DOHH2 (cell line): ENCODE measurements at regions not wholly inside any gene's neighbourhood (a gene's known extent, or its start where the extent isn't known, plus 50 kb on each side); places are given as distances from the start of the nearest gene placed in this dataset.
"Not testable (repeated sequence)": the region's sequence is repeated elsewhere in the genome, so short reads cannot be mapped to it uniquely, and the experiment has no call there.

Experiments
- H3F3A ChIP-seq: fragments of 200-600 bp; sonication (generic), shearing (Covaris generic); 2 replicates; pipeline ENCODE4 v1.6.0; 2016; ENCODE audit warnings: antibody characterized with exemption, mild to moderate bottlenecking; ENCODE audit not compliant: control insufficient read depth, insufficient read depth
- H3K27ac ChIP-seq: fragments of 200-600 bp; sonication (generic); 2 replicates; pipeline ENCODE4 v1.5.1; 2014; ENCODE audit warnings: low read depth, mild to moderate bottlenecking, low read length, moderate library complexity
- H3K27me3 ChIP-seq: fragments of 200-600 bp; sonication (generic); 2 replicates; pipeline ENCODE4 v1.6.1; 2014; ENCODE audit warnings: mild to moderate bottlenecking, low read length, mixed read lengths; ENCODE audit not compliant: control insufficient read depth
- H3K36me3 ChIP-seq: fragments of 200-600 bp; sonication (generic); 2 replicates; pipeline ENCODE4 v1.6.1; 2014; ENCODE audit warnings: mild to moderate bottlenecking, low read length, moderate library complexity, mixed read lengths; ENCODE audit not compliant: control insufficient read depth
- H3K4me1 ChIP-seq: fragments of 200-600 bp; sonication (generic); 2 replicates; pipeline ENCODE4 v1.6.1; 2014; ENCODE audit warnings: mild to moderate bottlenecking, low read length, mixed read lengths; ENCODE audit not compliant: control insufficient read depth
- H3K4me2 ChIP-seq: fragments of 200-600 bp; sonication (generic); 2 replicates; pipeline ENCODE4 v1.6.0; 2014; ENCODE audit warnings: mild to moderate bottlenecking, low read length, moderate library complexity
- H3K4me3 ChIP-seq: fragments of 200-600 bp; sonication (generic); 2 replicates; pipeline ENCODE4 v1.5.1; 2014; ENCODE audit warnings: mild to moderate bottlenecking, low read length, mixed read lengths
- H3K79me2 ChIP-seq: fragments of 200-600 bp; sonication (generic); 2 replicates; pipeline ENCODE4 v1.6.1; 2014; ENCODE audit warnings: mild to moderate bottlenecking, low read length, mixed read lengths; ENCODE audit not compliant: control insufficient read depth
- H3K9me2 ChIP-seq: fragments of 200-600 bp; sonication (generic); replicated peaks from 2 replicates; pipeline ENCODE4 v1.6.1; 2014; ENCODE audit warnings: mild to moderate bottlenecking, low read length, mixed read lengths; ENCODE audit not compliant: control insufficient read depth
- H3K9me3 ChIP-seq: fragments of 200-600 bp; sonication (generic); 2 replicates; pipeline ENCODE4 v1.6.1; 2014; ENCODE audit warnings: antibody characterized with exemption, low read length, mixed read lengths; ENCODE audit not compliant: control insufficient read depth, insufficient read depth
- H4K20me1 ChIP-seq: fragments of 200-600 bp; sonication (generic); 2 replicates; pipeline ENCODE4 v1.6.0; 2014; ENCODE audit warnings: low read depth, mild to moderate bottlenecking, antibody characterized with exemption, low read length, moderate library complexity; ENCODE audit not compliant: control insufficient read depth, insufficient read depth
- CTCF ChIP-seq: fragments of 200-600 bp; sonication (generic); IDR thresholded peaks from one replicate; pipeline ENCODE4 v1.5.1; 2014; ENCODE audit warnings: antibody characterized with exemption, mild to moderate bottlenecking, low read depth, low read length; ENCODE audit not compliant: poor library complexity, severe bottlenecking
- EZH2phosphoT487 ChIP-seq: fragments of 200-600 bp; sonication (generic); IDR thresholded peaks from 2 replicates; pipeline ENCODE4 v1.6.1; 2017; ENCODE audit warnings: borderline replicate concordance, mild to moderate bottlenecking, antibody characterized with exemption, low read length, moderate library complexity, mixed read lengths

DNA sequence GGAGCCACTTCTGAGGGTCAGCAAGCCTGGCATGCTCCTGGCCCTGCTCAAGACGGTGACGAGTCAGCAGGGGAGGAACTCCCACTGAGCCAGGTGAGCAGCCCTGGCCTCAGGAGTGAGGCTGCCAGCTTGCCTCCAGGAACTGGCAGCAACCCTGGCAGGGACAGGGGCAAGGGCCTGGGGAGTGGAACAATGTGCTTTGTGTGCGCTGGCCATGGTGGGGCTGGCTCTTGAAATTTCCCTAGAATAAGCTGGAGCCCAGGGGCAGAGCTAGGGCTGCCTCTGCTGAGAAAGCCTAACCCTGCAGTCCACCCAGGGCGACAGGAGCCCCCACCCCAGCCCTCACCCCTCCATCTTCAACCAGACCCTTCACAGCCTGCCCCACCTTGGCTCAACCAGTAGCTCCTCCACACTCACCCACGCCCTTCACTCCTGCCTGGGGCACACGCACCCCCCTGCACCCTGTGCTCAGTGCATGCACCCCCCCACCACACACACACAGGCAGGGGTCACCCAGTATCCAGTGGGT is 88.0 kb downstream of the MRPL14 start:
- no peaks in the 10 kb centered on the region for H4K20me1 ChIP-seq
- H3K27ac ChIP-seq: no peak overlapping the region
- no peaks in the 10 kb centered on the region for H3F3A ChIP-seq
- peaks cover 13% of the 10 kb centered on the region for H3K27me3 ChIP-seq
- H3K4me1 ChIP-seq: peaks cover 7% of the 10 kb centered on the region
- H3K9me2 ChIP-seq: no peaks in the 10 kb centered on the region
- H3K4me3 ChIP-seq: no peak overlapping the region
- H3K4me2 ChIP-seq: no peak overlapping the region
- no peaks in the 10 kb centered on the region for H3K79me2 ChIP-seq
- TF ChIP-seq EZH2phosphoT487 (no peak), CTCF (no peak)
- no peaks in the 10 kb centered on the region for H3K9me3 ChIP-seq
- no peaks in the 10 kb centered on the region for H3K36me3 ChIP-seq

- Histone ChIP-seq H3K27me3 (peaks cover 13% of the 10 kb centered on the region), H3K9me2 (no peaks in the 10 kb centered on the region), H3K36me3 (no peaks in the 10 kb centered on the region), H3K4me1 (peaks cover 7% of the 10 kb centered on the region), H3K4me3 (no peak overlapping the region), H3F3A (no peaks in the 10 kb centered on the region), H3K9me3 (no peaks in the 10 kb centered on the region), H4K20me1 (no peaks in the 10 kb centered on the region), H3K27ac (no peak overlapping the region), H3K4me2 (no peak overlapping the region), H3K79me2 (no peaks in the 10 kb centered on the region)
- no peak for TF ChIP-seq EZH2phosphoT487
- no peak for TF ChIP-seq CTCF
Observed at GRCh38 chr6:44038543-44039065, 88.6 kb downstream of the MRPL14 start.

DNA sequence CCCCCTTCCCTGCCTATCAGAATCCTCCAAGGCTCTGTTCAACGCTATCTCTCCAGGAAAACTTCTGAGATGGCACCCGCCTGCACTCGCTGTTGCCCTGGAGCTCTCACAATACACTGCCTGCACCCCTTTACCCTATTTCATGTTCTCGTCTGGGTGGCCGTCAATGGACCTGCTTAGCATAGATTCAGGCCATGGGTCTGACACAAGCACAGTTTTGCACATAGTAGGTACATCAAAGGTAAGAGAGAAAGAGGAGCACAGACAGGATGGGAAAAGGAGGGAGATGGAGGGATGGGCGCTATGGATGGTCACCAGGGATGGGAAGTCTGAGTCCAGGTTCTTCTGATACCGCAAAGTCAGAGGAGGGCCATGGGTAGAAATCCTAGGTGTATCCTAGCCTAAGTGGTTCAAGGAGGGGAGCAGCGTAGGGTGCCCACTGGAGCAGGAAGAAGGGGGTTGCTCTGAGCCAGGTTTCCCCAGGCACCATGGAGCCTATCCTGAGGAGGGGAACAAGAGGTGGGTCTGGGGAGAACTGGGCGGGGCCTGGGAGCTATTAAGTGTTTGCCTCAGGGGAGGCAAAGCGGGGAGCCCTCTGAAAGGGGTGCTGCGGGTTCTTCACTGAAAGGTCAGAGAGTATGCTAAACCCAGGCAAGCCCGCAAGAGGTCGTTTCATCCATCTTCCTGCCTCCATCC is 89.3 kb downstream of the MRPL14 start:
- Histone ChIP-seq H3K4me2 (no peak overlapping the region), H3K27ac (no peak overlapping the region), H3F3A (no peaks in the 10 kb centered on the region), H3K27me3 (peaks cover 13% of the 10 kb centered on the region), H3K9me2 (no peaks in the 10 kb centered on the region), H3K9me3 (no peaks in the 10 kb centered on the region), H3K79me2 (no peaks in the 10 kb centered on the region), H3K36me3 (no peaks in the 10 kb centered on the region), H3K4me3 (no peak overlapping the region), H4K20me1 (no peaks in the 10 kb centered on the region), H3K4me1 (peaks cover 7% of the 10 kb centered on the region)
- TF ChIP-seq EZH2phosphoT487: no peak
- no peak for TF ChIP-seq CTCF

DNA sequence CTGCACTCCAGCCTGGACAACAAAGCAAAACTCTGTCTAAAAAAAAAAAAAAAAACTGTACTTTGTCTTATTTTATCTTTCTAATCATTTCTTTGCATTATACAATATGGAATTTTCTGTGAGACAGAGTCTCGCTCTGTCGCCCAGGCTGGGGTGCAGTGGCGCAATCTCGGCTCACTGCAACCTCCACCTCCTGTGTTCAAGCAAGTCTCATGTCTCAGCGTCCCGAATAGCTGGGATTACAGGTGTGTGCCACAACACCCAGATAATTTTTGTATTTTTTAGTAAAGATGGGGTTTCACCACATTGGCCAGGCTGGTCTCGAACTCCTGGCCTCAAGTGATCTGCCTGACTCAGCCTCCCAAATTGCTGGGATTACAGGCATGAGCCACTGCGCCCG is 90.0 kb downstream of the MRPL14 start:
- not testable (repeated sequence) for H4K20me1 ChIP-seq, H3K9me3 ChIP-seq, H3K27ac ChIP-seq, H3K9me2 ChIP-seq, H3K79me2 ChIP-seq, H3F3A ChIP-seq, H3K4me2 ChIP-seq, H3K4me1 ChIP-seq, H3K36me3 ChIP-seq, H3K4me3 ChIP-seq
- H3K27me3 ChIP-seq: peaks cover 14% of the 10 kb centered on the region
